ENCODE measurements at regions not wholly inside any gene's neighbourhood (a gene's known extent, or its start where the extent isn't known, plus 50 kb on each side); places are given as distances from the start of the nearest gene placed in this dataset.

DNA sequence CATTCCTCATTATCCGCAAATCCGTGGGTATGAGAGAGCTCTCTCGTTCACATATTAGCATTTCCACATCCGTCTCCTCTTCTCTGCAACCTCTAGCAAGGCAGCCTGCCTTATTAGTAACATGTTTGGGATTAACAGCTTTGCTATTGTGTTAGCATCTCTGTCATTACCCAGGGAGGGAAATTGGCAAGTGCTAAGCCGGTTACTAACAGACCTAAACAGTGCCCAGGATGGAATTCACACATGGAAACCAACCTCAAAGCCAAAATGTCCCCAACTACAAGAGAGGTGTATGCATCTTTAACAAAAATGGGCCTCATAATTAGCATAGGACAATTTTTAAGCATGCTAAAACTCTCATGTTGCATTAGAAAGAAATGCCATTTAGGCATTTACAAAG, 309.0 kb upstream of the MEIS1 start:
- Histone ChIP-seq H3K79me2 (ENCODE audit: insufficient read depth) (no peaks in the 10 kb centered on the region), H3K9ac (no peak overlapping the region), H2AFZ (ENCODE audit: low read depth) (no peak overlapping the region), H3K4me3 (ENCODE audit: low read depth in 2 of 2, low read length in 1 of 2) (no peak overlapping the region), H3K9me2 (no peaks in the 10 kb centered on the region), H3K4me1 (ENCODE audit: control insufficient read depth in 1 of 2, insufficient read depth in 2 of 2, low read depth in 1 of 2, low read length in 1 of 2) (no peaks in the 10 kb centered on the region), H3K9me3 (no peaks in the 10 kb centered on the region), H3K4me2 (no peak overlapping the region), H3K27me3 (ENCODE audit: insufficient read depth) (no peaks in the 10 kb centered on the region), H3K27ac (ENCODE audit: low read depth in 2 of 2, low read length in 1 of 2) (no peak overlapping the region), H3K36me3 (replicated peaks in 1 of 2; ENCODE audit: control insufficient read depth in 1 of 2, insufficient read depth in 2 of 2, low read length in 1 of 2) (no peaks in the 10 kb centered on the region), H4K20me1 (ENCODE audit: insufficient read depth) (no peaks in the 10 kb centered on the region), H3F3A (replicated peaks; ENCODE audit: insufficient read depth) (no peaks in the 10 kb centered on the region)
- TF ChIP-seq TEAD4 (IDR thresholded peaks at IDR 0.05; ENCODE audit: borderline replicate concordance, insufficient read depth) (no peak), MAX (IDR thresholded peaks at IDR 0.05; ENCODE audit: low read depth) (no peak), GATA2 (CRISPR knock-in tag; IDR thresholded peaks at IDR 0.05) (no peak), TCF12 (IDR thresholded peaks at IDR 0.05) (no peak), FOSL2 (IDR thresholded peaks at IDR 0.05; ENCODE audit: borderline replicate concordance, low read depth) (no peak), TAF1 (IDR thresholded peaks at IDR 0.05; ENCODE audit: borderline replicate concordance, low read depth, low read length) (no peak), MXI1 (IDR thresholded peaks at IDR 0.05; ENCODE audit: low read depth, low read length) (no peak), CHD2 (IDR thresholded peaks at IDR 0.05; ENCODE audit: low read length, partially characterized antibody) (no peak), YY1 (IDR thresholded peaks at IDR 0.05; ENCODE audit: low read depth) (no peak), FOXJ3 (CRISPR knock-in tag; IDR thresholded peaks at IDR 0.05) (no peak), NFIC (IDR thresholded peaks at IDR 0.05; ENCODE audit: borderline replicate concordance) (no peak), POLR2AphosphoS5 (IDR thresholded peaks at IDR 0.05; ENCODE audit: low read depth, low read length) (no peak), SMC3 (IDR thresholded peaks at IDR 0.05; ENCODE audit: low read depth, low read length) (no peak), USF1 (IDR thresholded peaks at IDR 0.05; ENCODE audit: borderline replicate concordance, low read depth) (no peak)
- TF ChIP-seq, protein P1, sequence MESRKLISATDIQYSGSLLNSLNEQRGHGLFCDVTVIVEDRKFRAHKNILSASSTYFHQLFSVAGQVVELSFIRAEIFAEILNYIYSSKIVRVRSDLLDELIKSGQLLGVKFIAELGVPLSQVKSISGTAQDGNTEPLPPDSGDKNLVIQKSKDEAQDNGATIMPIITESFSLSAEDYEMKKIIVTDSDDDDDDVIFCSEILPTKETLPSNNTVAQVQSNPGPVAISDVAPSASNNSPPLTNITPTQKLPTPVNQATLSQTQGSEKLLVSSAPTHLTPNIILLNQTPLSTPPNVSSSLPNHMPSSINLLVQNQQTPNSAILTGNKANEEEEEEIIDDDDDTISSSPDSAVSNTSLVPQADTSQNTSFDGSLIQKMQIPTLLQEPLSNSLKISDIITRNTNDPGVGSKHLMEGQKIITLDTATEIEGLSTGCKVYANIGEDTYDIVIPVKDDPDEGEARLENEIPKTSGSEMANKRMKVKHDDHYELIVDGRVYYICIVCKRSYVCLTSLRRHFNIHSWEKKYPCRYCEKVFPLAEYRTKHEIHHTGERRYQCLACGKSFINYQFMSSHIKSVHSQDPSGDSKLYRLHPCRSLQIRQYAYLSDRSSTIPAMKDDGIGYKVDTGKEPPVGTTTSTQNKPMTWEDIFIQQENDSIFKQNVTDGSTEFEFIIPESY (IDR thresholded peaks at IDR 0.05; ENCODE audit: borderline replicate concordance, low read depth) = no peak
- TF ChIP-seq, protein P2, sequence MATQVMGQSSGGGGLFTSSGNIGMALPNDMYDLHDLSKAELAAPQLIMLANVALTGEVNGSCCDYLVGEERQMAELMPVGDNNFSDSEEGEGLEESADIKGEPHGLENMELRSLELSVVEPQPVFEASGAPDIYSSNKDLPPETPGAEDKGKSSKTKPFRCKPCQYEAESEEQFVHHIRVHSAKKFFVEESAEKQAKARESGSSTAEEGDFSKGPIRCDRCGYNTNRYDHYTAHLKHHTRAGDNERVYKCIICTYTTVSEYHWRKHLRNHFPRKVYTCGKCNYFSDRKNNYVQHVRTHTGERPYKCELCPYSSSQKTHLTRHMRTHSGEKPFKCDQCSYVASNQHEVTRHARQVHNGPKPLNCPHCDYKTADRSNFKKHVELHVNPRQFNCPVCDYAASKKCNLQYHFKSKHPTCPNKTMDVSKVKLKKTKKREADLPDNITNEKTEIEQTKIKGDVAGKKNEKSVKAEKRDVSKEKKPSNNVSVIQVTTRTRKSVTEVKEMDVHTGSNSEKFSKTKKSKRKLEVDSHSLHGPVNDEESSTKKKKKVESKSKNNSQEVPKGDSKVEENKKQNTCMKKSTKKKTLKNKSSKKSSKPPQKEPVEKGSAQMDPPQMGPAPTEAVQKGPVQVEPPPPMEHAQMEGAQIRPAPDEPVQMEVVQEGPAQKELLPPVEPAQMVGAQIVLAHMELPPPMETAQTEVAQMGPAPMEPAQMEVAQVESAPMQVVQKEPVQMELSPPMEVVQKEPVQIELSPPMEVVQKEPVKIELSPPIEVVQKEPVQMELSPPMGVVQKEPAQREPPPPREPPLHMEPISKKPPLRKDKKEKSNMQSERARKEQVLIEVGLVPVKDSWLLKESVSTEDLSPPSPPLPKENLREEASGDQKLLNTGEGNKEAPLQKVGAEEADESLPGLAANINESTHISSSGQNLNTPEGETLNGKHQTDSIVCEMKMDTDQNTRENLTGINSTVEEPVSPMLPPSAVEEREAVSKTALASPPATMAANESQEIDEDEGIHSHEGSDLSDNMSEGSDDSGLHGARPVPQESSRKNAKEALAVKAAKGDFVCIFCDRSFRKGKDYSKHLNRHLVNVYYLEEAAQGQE (IDR thresholded peaks at IDR 0.05; ENCODE audit: low read depth, low read length) = no peak
- 33% methylated on average over 5 of the region's 5 CpGs for WGBS (ENCODE audit: low lambda C conversion rate)
- no peak for DNase-seq
- CTCF ChIA-PET = interaction anchor here (1.6 kb wide), 1 partner anchor 15 kb away, joined by 6 read pairs; no protein-coding TSS in a partner anchor
- POLR2A ChIA-PET = no interaction called here
